ENCODE measurements at regions not wholly inside any gene's neighbourhood (a gene's known extent, or its start where the extent isn't known, plus 50 kb on each side); places are given as distances from the start of the nearest gene placed in this dataset.

- H3K27ac ChIP-seq: no peak overlapping the region
- H3K4me3 ChIP-seq: no peak overlapping the region
- no peaks in the 10 kb centered on the region for H3K9me3 ChIP-seq (replicated peaks in 1 of 3)
- no peak for DNase-seq
- H3K4me1 ChIP-seq (replicated peaks in 1 of 2): no peaks in the 10 kb centered on the region
- TF ChIP-seq CTCF (IDR thresholded peaks at IDR 0.05) (no peak), POLR2A (IDR thresholded peaks at IDR 0.05) (no peak)
- H3K36me3 ChIP-seq (replicated peaks in 1 of 2): no peaks in the 10 kb centered on the region
- intact Hi-C loops (cut with DNase I): no loop called here
- H3K27me3 ChIP-seq: no peaks in the 10 kb centered on the region
- WGBS, 4 donors: 82 to 91% (median 83%) methylated on average over 1 of the region's 1 CpG
Measured at GRCh38 chr13:70736622-70737317, 628.5 kb upstream of the KLHL1 start.

DNA sequence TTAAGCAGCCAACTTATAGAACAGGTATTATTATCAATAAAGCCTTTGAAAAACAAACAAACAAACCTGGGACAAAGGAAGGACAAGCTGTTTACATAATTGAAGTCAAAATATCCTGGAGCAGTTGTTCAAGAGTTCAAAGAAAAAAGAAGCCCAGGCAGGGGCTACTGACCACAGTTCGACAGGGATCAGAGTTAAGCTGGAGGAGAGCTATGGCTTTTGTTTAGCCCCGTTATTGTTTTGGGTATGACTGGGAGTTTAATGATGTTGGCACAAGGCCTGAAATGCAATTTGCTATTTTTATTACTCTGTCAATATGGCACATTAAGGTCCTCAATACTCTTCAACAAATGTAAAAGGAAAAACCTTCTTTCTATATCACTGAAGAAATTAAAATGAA lies 624.4 kb upstream of the KLHL1 start:
- intact Hi-C loops (cut with DNase I): no loop called here
- no peak for DNase-seq
- 68 to 80% (median 74%) methylated on average over 2 of the region's 2 CpGs for WGBS, 4 donors
- H3K27ac ChIP-seq: no peak overlapping the region
- no peak overlapping the region for H3K4me3 ChIP-seq
- no peaks in the 10 kb centered on the region for H3K9me3 ChIP-seq (replicated peaks in 1 of 3)
- H3K36me3 ChIP-seq (replicated peaks in 1 of 2): no peaks in the 10 kb centered on the region
- no peaks in the 10 kb centered on the region for H3K4me1 ChIP-seq (replicated peaks in 1 of 2)
- TF ChIP-seq CTCF (IDR thresholded peaks at IDR 0.05) (no peak), POLR2A (IDR thresholded peaks at IDR 0.05) (no peak)
- H3K27me3 ChIP-seq: no peaks in the 10 kb centered on the region

- no peak overlapping the region for H3K4me3 ChIP-seq
- TF ChIP-seq POLR2A (IDR thresholded peaks at IDR 0.05) (no peak), CTCF (IDR thresholded peaks at IDR 0.05) (no peak)
- no peaks in the 10 kb centered on the region for H3K9me3 ChIP-seq (replicated peaks in 1 of 3)
- H3K36me3 ChIP-seq (replicated peaks in 1 of 2): no peaks in the 10 kb centered on the region
- no peaks in the 10 kb centered on the region for H3K27me3 ChIP-seq
- DNase-seq: no peak
- no peak overlapping the region for H3K27ac ChIP-seq
- intact Hi-C loops (cut with DNase I): no loop called here
- 62 to 94% (median 80%) methylated on average over 2 of the region's 2 CpGs for WGBS, 4 donors
- H3K4me1 ChIP-seq (replicated peaks in 1 of 2): no peaks in the 10 kb centered on the region
Measured at GRCh38 chr13:70729369-70729768, 621.1 kb upstream of the KLHL1 start.

GRCh38 chr13:70723732-70724131 lies 615.5 kb upstream of the KLHL1 start:
- Histone ChIP-seq H3K27ac (no peak overlapping the region), H3K9me3 (replicated peaks in 1 of 3) (no peaks in the 10 kb centered on the region), H3K4me1 (replicated peaks in 1 of 2) (no peaks in the 10 kb centered on the region), H3K27me3 (no peaks in the 10 kb centered on the region), H3K4me3 (no peak overlapping the region), H3K36me3 (replicated peaks in 1 of 2) (no peaks in the 10 kb centered on the region)
- TF ChIP-seq CTCF (IDR thresholded peaks at IDR 0.05) (no peak), POLR2A (IDR thresholded peaks at IDR 0.05) (no peak)
- DNase-seq: no peak
- 34 to 62% (median 51%) methylated on average over 1 of the region's 1 CpG for WGBS, 4 donors
- intact Hi-C loops (cut with DNase I): no loop called here
